HEK293T (cell line): ENCODE measurements at regions not wholly inside any gene's neighbourhood (a gene's known extent, or its start where the extent isn't known, plus 50 kb on each side); places are given as distances from the start of the nearest gene placed in this dataset.

Experiments used
- ARNT ChIP-seq: fragments of 450-650 bp; IDR thresholded peaks from 2 replicates; pipeline ENCODE4 v1.6.1; 2017; ENCODE audit warnings: mild to moderate bottlenecking
- ELF4 ChIP-seq: fragments of 450-650 bp; IDR thresholded peaks from 2 replicates; pipeline ENCODE4 v1.6.1; 2017; ENCODE audit warnings: antibody characterized with exemption
- FOXA1 ChIP-seq: fragments of 450-650 bp; IDR thresholded peaks from 2 replicates; pipeline ENCODE4 v1.6.1; 2016; ENCODE audit warnings: mild to moderate bottlenecking
- FOXK2 ChIP-seq: fragments of 450-650 bp; IDR thresholded peaks from 2 replicates; pipeline ENCODE4 v1.6.1; 2016; ENCODE audit warnings: mild to moderate bottlenecking
- FOXM1 ChIP-seq: fragments of 450-650 bp; IDR thresholded peaks from 2 replicates; pipeline ENCODE4 v1.6.1; 2017; ENCODE audit warnings: mild to moderate bottlenecking, borderline replicate concordance
- NFRKB ChIP-seq: fragments of 450-650 bp; IDR thresholded peaks from 2 replicates; pipeline ENCODE4 v1.6.1; 2016; ENCODE audit warnings: mild to moderate bottlenecking, moderate library complexity
- SUZ12 ChIP-seq: fragments of 450-650 bp; IDR thresholded peaks from 2 replicates; pipeline ENCODE4 v1.6.1; 2016; ENCODE audit warnings: mild to moderate bottlenecking
- ZNF384 ChIP-seq: fragments of 450-650 bp; IDR thresholded peaks from 2 replicates; pipeline ENCODE4 v1.6.1; 2016

DNA sequence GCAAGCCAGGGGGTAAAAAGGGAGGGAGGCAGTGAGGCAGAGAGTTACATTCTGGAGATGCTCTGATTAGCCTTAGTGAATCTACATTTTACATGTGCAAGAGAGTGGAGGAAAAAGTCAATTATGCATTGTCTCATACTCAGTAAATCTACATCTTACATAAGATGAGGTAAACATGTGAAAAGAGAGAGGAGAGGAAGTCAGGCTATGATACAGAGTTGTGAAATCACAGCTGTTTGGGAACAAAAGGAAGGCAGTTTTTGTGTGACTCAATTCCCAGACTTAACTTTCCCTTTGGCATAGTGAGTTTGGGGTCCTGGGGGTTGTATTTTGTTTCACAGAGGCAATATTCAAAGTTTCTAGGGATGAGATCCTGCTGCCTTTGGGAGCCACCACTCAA, 67.8 kb downstream of the GP2 start:
- no peak for TF ChIP-seq FOXM1
- TF ChIP-seq ZNF384, result no peak
- no peak for TF ChIP-seq NFRKB
- TF ChIP-seq SUZ12, result no peak
- TF ChIP-seq FOXA1, result no peak
- no peak for TF ChIP-seq ARNT
- no peak for TF ChIP-seq ELF4
- no peak for TF ChIP-seq FOXK2
